GM21529 (cell line): ENCODE measurements at regions not wholly inside any gene's neighbourhood (a gene's known extent, or its start where the extent isn't known, plus 50 kb on each side); places are given as distances from the start of the nearest gene placed in this dataset.
"Not testable (repeated sequence)": the region's sequence is repeated elsewhere in the genome, so short reads cannot be mapped to it uniquely, and the experiment has no call there.

Experiments
- ATAC-seq: cut with Tn5 transposase; IDR thresholded peaks from one replicate; pipeline ENCODE4 v1.9.1; 2021; ENCODE audit not compliant: unreplicated experiment

- ATAC-seq, result no peak
Measured at GRCh38 chrX:1060562-1060960, 151.9 kb downstream of the CRLF2 start.

DNA sequence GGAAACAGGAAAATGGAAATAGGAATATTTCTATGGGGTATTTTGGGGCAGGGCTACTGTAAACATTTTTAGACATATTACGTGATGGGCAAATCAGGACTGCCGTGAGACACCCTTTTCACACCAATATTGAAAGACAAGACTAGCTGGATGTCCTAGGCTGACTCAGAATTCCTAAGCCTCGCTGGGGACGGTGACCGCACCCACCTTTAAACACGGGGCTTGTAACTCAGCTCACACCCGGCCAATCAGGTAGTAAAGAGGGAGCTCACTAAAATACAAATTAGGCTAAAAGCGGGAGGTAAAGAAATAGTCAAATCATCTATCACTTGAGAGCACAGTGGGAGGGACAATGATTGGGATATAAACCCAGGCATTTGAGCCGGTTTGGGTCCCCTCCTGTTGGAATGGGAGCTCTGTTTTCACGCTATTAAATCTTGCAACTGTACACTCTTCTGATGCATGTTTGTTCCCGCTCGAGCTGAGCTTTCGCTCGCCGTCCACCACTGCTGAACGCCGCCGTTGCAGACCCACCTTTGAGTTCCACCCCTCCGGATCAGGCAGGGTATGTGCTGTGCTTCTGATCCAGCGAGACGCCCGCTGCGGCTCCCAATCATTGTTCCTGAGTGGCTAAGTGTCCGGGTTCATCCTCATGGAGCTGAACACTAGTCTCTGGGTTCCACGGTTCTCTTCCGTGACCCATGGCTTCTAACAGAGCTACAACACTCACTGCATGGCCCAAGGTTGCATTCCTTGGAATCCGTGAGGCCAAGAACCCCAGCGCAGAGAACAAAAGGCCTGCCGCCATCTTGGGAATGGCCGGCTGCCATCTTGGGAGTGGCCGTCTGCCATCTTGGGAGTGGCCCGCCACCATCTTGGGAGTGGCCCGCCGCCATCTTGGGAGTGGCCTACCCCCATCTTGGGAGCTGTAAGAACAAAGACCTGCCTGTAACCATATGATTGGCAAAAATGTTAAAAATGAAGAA, 152.6 kb downstream of the CRLF2 start:
- ATAC-seq, result no peak

DNA sequence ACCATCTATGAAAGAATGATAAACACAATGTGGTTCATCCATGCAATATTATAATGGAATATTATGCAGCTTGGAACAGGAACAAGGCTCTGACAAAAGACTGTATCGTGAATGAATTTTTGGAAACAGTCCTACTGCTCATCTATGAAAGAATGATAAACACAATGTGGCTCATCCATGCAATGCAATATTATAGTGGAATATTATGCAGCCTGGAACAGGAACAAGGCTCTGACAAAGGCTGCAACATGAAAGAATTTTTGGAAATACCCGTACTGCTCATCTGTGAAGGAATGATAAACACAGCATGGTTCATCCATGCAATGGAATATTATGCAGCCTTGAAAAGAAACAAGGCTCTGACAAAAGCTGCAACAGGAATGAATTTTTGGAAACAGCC, 158.8 kb downstream of the CRLF2 start:
- ATAC-seq, result not testable (repeated sequence)

GRCh38 chrX:1053072-1053471, 159.4 kb downstream of the CRLF2 start:
- no peak for ATAC-seq

DNA sequence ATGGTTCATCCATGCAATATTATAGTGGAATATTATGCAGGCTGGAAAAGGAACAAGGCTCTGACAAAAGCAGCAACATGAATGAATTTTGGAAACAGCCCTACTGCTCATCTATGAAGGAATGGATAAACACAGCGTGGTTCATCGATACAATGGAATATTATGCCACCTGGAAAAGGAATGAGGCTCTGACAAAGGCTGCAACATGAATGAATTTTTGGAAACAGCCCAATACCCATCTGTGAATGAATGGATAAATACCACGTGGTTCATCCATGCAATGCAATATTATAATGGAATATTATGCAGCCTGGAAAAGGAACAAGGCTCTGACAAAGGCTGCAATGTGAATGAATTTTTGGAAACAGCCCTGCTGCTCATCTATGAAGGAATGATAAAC, 160.4 kb downstream of the CRLF2 start:
- ATAC-seq, result no peak

DNA sequence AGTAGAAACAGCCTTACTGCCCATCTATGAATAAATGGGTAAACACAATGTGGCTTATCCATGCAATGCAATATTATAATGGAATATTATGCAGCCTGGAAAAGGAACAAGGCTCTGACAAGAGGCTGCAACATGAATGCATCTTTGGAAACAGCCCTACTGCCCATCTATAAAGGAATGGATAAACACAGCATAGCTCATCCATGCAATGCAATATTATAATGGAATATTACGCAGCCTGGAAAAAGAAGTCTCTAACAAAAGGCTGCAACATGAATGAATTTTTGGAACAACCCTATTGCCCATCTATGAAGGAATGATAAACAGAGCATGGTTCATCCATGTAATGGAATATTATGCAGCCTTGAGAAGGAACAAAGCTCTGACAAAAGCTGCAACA, 161.0 kb downstream of the CRLF2 start:
- no peak for ATAC-seq

- ATAC-seq, result no peak
Measured at GRCh38 chrX:1045680-1046314, 166.7 kb downstream of the CRLF2 start.

DNA sequence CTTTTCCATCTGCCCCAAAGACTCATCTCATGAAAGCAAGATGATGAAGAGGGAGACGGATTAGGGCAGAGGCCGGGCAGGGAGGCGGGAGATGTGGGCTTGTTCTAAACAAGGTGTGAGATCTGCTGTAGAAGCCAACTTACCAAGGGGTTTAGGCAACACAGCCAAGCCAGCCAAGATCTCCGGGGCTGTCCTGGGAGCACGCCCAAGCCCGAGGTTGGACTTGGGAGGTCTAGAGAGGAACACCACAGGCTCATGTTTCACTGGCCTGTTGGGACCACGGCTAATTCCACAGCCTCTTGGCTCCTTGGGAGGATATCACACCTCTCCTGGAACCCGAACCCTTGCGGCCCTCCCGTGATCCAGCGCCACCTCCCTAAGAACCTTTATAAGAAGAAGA, 171.4 kb downstream of the CRLF2 start:
- ATAC-seq, result no peak

GRCh38 chrX:1035931-1036330, 176.5 kb downstream of the CRLF2 start:
- ATAC-seq, result not testable (repeated sequence)

GRCh38 chrX:1035206-1035605, 177.2 kb downstream of the CRLF2 start:
- ATAC-seq, result no peak

DNA sequence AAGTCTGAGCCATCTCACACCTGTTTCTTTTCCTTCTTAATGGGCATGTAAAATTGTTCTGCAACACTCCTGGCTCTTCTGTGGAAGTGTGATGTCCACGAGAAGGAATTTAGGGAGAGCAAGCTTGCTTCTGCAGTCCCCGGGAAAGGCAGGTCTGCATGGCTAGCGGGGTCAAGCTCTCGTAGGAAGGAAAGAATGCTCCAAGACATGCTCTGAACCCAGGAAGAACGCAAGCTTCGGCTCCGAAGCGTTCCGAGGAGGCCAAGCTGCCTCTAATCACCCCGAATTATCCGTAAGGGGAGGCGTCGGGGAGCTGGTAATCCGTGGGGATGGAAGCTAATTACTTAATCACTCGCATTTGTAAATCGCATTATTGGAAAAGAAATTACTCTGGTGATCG, 177.7 kb downstream of the CRLF2 start:
- no peak for ATAC-seq

GRCh38 chrX:1031521-1032430, 180.7 kb downstream of the CRLF2 start:
- ATAC-seq, result no peak

GRCh38 chrX:1029494-1029893, 183.0 kb downstream of the CRLF2 start:
- ATAC-seq, result no peak

DNA sequence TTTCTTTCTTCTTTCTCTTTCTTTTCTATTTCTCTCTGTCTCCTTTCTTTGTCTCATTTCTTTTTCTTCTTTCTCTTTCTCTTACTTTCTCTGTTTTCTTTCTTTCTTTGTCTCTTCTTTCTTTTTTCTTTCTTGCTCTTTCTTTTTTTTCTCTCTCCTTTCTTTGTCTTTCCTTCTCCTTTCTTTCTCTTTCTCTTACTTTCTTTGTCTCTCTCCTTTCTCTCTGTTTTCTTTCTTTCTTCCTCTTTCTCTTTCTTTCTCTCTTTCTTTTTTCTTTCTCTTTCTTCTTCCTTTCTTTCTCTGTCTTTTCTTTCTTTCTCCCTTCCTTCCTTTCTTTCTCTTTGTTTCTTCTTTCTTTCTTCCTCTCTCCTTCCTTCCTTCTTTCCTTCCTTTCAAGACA, 184.8 kb downstream of the CRLF2 start:
- ATAC-seq, result no peak

DNA sequence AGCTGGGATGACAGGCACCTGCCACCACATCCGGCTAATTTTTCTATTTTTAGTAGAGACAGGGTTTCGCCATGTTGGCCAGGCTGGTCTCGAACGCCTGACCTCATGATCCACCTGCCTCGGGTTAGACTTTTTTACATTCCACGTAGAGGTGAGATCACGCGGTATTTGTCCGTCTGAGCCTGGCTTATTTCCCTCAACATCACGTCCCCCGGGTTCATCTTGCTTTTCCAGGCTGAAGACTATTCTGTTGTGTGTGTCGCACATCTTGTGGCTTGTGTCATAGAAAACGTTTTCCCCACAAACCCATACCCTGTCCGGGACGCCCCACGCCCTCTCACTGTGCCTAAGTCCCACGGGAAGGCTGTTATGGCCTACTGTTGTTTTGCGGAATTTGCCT, 185.3 kb downstream of the CRLF2 start:
- no peak for ATAC-seq

GRCh38 chrX:1026263-1027015, 186.0 kb downstream of the CRLF2 start:
- ATAC-seq, result no peak

DNA sequence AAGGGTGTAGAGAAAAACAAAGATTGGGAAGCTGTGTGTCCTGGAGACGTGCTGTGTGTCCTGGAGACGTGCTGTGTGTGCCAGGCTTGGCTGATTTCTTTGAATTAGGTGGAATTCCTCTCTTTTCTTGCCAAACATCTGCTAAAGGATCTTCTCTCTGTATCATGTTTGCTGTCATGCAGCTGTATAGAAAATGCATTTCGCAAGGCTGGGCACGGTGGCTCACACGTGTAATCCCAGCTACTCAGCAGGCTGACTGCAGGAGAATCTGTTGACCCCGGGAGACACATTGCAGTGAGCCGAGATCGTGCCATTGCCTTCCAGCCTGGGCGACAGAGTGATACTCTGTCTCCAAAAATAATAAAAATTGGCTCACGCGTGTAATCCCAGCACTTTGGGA, 187.0 kb downstream of the CRLF2 start:
- no peak for ATAC-seq

GRCh38 chrX:1023676-1024075, 188.8 kb downstream of the CRLF2 start:
- ATAC-seq, result no peak

GRCh38 chrX:1021314-1021993, 191.0 kb downstream of the CRLF2 start:
- not testable (repeated sequence) for ATAC-seq

DNA sequence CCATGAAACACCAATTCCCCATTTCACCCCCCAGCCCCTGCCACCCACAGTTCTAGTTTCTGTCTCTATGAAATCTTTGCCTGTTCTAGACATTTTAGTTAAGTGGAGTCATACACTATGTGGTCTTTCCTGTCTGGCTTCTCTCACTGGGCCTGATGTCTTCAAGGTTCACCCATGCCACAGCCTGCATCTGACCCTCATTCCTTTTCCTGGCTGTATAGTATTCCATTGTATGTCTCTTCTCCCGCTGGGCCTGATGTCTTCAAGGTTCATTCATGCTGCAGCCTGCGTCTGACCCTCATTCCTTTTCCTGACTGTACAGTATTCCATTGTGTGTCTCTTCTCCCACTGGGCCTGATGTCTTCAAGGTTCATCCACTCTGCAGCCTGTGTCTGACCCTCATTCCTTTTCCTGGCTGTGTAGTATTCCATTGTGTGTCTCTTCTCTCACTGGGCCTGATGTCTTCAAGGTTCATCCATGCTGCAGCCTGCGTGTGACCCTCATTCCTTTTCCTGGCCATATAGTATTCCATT, 191.7 kb downstream of the CRLF2 start:
- ATAC-seq, result no peak
